Cardiac muscle cell (in vitro differentiated cells and primary cell): ENCODE measurements at regions not wholly inside any gene's neighbourhood (a gene's known extent, or its start where the extent isn't known, plus 50 kb on each side); places are given as distances from the start of the nearest gene placed in this dataset.
"Not testable (repeated sequence)": the region's sequence is repeated elsewhere in the genome, so short reads cannot be mapped to it uniquely, and the experiment has no call there.

Experiments used
- DNase-seq, 2 donors: peaks; one replicate each; pipeline versions ENCODE4 v3.0.0 to v3.0.0-alpha.2; 2010 to 2017; ENCODE audit warnings: low read depth in 1 of 2, low spot score in 1 of 2
- H3K27ac ChIP-seq: fragments of 200-600 bp; sonication (generic); 2 replicates; pipeline ENCODE4 v1.5.1; 2016
- H3K27me3 ChIP-seq: fragments of 200-600 bp; sonication (generic); 2 replicates; pipeline ENCODE4 v1.6.0; 2016; ENCODE audit warnings: control low read depth
- H3K36me3 ChIP-seq: fragments of 200-600 bp; sonication (generic); 2 replicates; pipeline ENCODE4 v1.5.1; 2016; ENCODE audit warnings: control low read depth
- H3K4me1 ChIP-seq: fragments of 200-600 bp; sonication (generic); 2 replicates; pipeline ENCODE4 v1.8.1; 2017; ENCODE audit warnings: low read depth, mild to moderate bottlenecking, mixed run types
- H3K4me3 ChIP-seq: fragments of 200-600 bp; sonication (generic); 2 replicates; pipeline ENCODE4 v1.5.1; 2016; ENCODE audit warnings: mild to moderate bottlenecking
- H3K9me3 ChIP-seq: fragments of 200-600 bp; sonication (generic); 2 replicates; pipeline ENCODE4 v1.5.1; 2017; ENCODE audit warnings: low read depth, mild to moderate bottlenecking, control low read depth
- TF ChIP-seq, protein P1 (sequence below): IDR thresholded peaks from 2 replicates; pipeline ENCODE4 v1.5.1; 2012; ENCODE audit warnings: low read depth, mild to moderate bottlenecking, low read length

DNA sequence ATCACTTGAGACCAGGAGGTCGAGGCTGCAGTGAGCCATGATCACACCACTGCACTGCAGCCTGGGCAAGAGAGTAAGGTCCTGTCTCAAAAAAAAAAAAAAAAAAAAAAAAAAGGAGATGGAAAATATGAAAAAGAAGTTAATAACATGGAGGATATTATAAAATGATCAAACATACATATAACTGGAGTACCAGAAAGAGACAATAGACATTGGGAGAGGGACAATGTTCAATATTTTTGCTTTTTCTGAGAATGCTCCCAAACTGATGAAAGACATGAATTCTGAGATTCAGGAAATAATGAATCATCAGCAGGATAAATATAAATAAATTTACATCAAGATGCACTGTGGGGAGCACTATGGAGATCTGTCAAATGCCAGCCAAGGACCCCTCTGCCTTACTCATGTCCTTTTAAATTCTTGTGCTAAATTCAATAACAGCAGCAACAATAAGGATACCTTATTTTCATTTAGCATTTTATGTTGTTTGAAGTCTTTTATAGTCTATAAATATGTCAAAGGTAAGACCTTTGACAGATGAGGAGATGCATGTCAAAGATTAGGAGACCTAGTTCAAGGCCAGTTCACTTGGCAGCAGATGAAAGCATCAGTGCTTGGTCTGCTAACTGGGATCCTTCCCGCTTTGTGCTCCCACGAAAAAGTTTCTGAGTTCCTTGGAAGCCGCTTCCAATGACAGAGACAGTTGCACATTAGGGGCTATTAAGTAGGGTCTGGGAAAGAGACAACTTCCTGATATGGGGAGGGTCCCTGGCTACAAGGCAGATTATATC is 97.7 kb downstream of the TLR5 start:
- Histone ChIP-seq H3K4me3 (no peak overlapping the region), H3K9me3 (no peaks in the 10 kb centered on the region), H3K27ac (no peak overlapping the region), H3K36me3 (no peaks in the 10 kb centered on the region), H3K27me3 (no peaks in the 10 kb centered on the region), H3K4me1 (peaks cover 5% of the 10 kb centered on the region)
- TF ChIP-seq, protein P1, sequence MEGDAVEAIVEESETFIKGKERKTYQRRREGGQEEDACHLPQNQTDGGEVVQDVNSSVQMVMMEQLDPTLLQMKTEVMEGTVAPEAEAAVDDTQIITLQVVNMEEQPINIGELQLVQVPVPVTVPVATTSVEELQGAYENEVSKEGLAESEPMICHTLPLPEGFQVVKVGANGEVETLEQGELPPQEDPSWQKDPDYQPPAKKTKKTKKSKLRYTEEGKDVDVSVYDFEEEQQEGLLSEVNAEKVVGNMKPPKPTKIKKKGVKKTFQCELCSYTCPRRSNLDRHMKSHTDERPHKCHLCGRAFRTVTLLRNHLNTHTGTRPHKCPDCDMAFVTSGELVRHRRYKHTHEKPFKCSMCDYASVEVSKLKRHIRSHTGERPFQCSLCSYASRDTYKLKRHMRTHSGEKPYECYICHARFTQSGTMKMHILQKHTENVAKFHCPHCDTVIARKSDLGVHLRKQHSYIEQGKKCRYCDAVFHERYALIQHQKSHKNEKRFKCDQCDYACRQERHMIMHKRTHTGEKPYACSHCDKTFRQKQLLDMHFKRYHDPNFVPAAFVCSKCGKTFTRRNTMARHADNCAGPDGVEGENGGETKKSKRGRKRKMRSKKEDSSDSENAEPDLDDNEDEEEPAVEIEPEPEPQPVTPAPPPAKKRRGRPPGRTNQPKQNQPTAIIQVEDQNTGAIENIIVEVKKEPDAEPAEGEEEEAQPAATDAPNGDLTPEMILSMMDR = no peak
- DNase-seq = no peak

- Histone ChIP-seq H3K36me3 (no peaks in the 10 kb centered on the region), H3K27me3 (no peaks in the 10 kb centered on the region), H3K9me3 (no peaks in the 10 kb centered on the region), H3K27ac (no peak overlapping the region), H3K4me3 (no peak overlapping the region), H3K4me1 (peaks cover 5% of the 10 kb centered on the region)
- TF ChIP-seq, protein P1 = no peak
- DNase-seq = no peak
Observed at GRCh38 chr1:223046011-223046410, 97.0 kb downstream of the TLR5 start.

GRCh38 chr1:223046463-223046862 is 96.6 kb downstream of the TLR5 start:
- H3K4me1 ChIP-seq, H3K4me3 ChIP-seq, H3K27me3 ChIP-seq, H3K27ac ChIP-seq, H3K36me3 ChIP-seq, DNase-seq, H3K9me3 ChIP-seq: not testable (repeated sequence)

- no peak overlapping the region for H3K4me3 ChIP-seq
- H3K36me3 ChIP-seq = no peaks in the 10 kb centered on the region
- no peak for DNase-seq
- TF ChIP-seq, protein P1 = no peak
- no peaks in the 10 kb centered on the region for H3K4me1 ChIP-seq
- H3K27ac ChIP-seq = no peak overlapping the region
- no peaks in the 10 kb centered on the region for H3K27me3 ChIP-seq
- H3K9me3 ChIP-seq = no peaks in the 10 kb centered on the region
Observed at GRCh38 chr1:223048026-223048425, 95.0 kb downstream of the TLR5 start.

DNA sequence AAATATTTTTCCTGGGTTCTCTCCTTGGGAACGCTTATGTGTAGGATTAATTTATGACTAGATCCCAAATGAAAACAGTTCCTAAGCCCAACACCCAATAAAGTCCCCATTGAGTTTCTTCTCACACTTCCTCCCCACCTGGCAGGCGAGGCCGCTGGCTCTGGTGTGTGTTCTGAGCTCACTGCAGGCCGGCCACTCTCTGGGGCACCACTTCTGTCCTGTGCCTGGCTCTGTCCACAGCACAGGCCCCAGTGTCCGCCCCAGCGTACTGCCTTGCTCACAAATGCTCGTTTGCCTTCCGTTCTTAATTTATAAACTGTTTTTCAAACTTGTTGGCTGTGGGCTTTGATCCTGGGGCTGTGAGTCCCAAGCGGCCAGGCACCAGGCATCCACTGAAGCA is 90.6 kb downstream of the TLR5 start:
- no peaks in the 10 kb centered on the region for H3K27me3 ChIP-seq
- no peaks in the 10 kb centered on the region for H3K36me3 ChIP-seq
- no peaks in the 10 kb centered on the region for H3K4me1 ChIP-seq
- H3K9me3 ChIP-seq = no peaks in the 10 kb centered on the region
- TF ChIP-seq, protein P1 = no peak
- DNase-seq = no peak
- H3K4me3 ChIP-seq = no peak overlapping the region
- no peak overlapping the region for H3K27ac ChIP-seq

DNA sequence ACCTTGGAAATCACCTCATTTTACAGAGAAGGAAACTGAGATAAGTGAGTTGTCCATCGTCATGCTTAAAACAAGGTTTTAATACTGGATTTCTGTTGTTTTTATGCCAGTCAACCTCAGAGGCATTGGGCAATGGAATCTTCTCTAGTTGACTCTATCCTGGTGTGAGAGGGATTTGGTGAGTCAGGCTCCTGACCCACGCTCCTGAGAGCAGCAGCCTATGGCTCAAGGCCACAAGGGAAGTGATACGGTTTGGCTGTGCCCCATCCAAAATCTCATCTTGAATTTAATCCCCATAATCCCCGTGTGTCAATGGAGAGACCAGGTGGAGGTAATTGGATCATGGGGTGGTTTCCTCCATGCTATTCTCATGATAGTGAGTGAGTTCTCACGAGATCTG is 90.1 kb downstream of the TLR5 start:
- TF ChIP-seq, protein P1 = no peak
- Histone ChIP-seq H3K4me3 (no peak overlapping the region), H3K4me1 (no peaks in the 10 kb centered on the region), H3K36me3 (no peaks in the 10 kb centered on the region), H3K9me3 (no peaks in the 10 kb centered on the region), H3K27me3 (no peaks in the 10 kb centered on the region), H3K27ac (no peak overlapping the region)
- peak in 1 of 2 donors; percentile 27 for DNase-seq
